ENCODE measurements at regions not wholly inside any gene's neighbourhood (a gene's known extent, or its start where the extent isn't known, plus 50 kb on each side); places are given as distances from the start of the nearest gene placed in this dataset.

- no peak for TF ChIP-seq CTCF (IDR thresholded peaks at IDR 0.05; ENCODE audit: extremely low read depth, low read depth, low read length)
- Histone ChIP-seq H3K4me1 (ENCODE audit: insufficient read depth, low read length) (no peaks in the 10 kb centered on the region), H3K9me3 (ENCODE audit: low read depth, low read length) (peaks cover 3% of the 10 kb centered on the region), H3K4me2 (ENCODE audit: insufficient read depth, low read length) (no peak overlapping the region), H4K20me1 (ENCODE audit: insufficient read depth, low read length) (no peaks in the 10 kb centered on the region), H3K27me3 (ENCODE audit: insufficient read depth, low read length) (no peaks in the 10 kb centered on the region), H2AFZ (ENCODE audit: low read length) (no peak overlapping the region), H3K79me2 (ENCODE audit: insufficient read depth, low read length) (no peaks in the 10 kb centered on the region), H3K4me3 (ENCODE audit: insufficient read depth, low read length) (no peak overlapping the region), H3K27ac (ENCODE audit: low read depth, low read length) (no peak overlapping the region), H3K36me3 (ENCODE audit: insufficient read depth, low read length) (no peaks in the 10 kb centered on the region)
- DNase-seq (ENCODE audit: insufficient read length, low spot score, missing footprints) = no peak
These were observed 94.8 kb downstream of the RMI2 start for GRCh38 chr16:11439790-11440656.

GRCh38 chr16:11440657-11441012 lies 95.4 kb downstream of the RMI2 start:
- peaks cover 3% of the 10 kb centered on the region for H3K9me3 ChIP-seq (ENCODE audit: low read depth, low read length)
- H3K27me3 ChIP-seq (ENCODE audit: insufficient read depth, low read length) = no peaks in the 10 kb centered on the region
- no peak overlapping the region for H2AFZ ChIP-seq (ENCODE audit: low read length)
- no peak overlapping the region for H3K4me2 ChIP-seq (ENCODE audit: insufficient read depth, low read length)
- no peaks in the 10 kb centered on the region for H4K20me1 ChIP-seq (ENCODE audit: insufficient read depth, low read length)
- H3K4me3 ChIP-seq (ENCODE audit: insufficient read depth, low read length) = no peak overlapping the region
- no peaks in the 10 kb centered on the region for H3K79me2 ChIP-seq (ENCODE audit: insufficient read depth, low read length)
- H3K4me1 ChIP-seq (ENCODE audit: insufficient read depth, low read length) = no peaks in the 10 kb centered on the region
- DNase-seq (ENCODE audit: insufficient read length, low spot score, missing footprints) = peak; percentile 52
- no peaks in the 10 kb centered on the region for H3K36me3 ChIP-seq (ENCODE audit: insufficient read depth, low read length)
- H3K27ac ChIP-seq (ENCODE audit: low read depth, low read length) = no peak overlapping the region
- TF ChIP-seq CTCF (IDR thresholded peaks at IDR 0.05; ENCODE audit: extremely low read depth, low read depth, low read length) = no peak

- no peaks in the 10 kb centered on the region for H3K79me2 ChIP-seq (ENCODE audit: insufficient read depth, low read length)
- no peak for TF ChIP-seq CTCF (IDR thresholded peaks at IDR 0.05; ENCODE audit: extremely low read depth, low read depth, low read length)
- no peak overlapping the region for H3K4me3 ChIP-seq (ENCODE audit: insufficient read depth, low read length)
- H3K27ac ChIP-seq (ENCODE audit: low read depth, low read length) = no peak overlapping the region
- H4K20me1 ChIP-seq (ENCODE audit: insufficient read depth, low read length) = no peaks in the 10 kb centered on the region
- no peak overlapping the region for H2AFZ ChIP-seq (ENCODE audit: low read length)
- no peaks in the 10 kb centered on the region for H3K4me1 ChIP-seq (ENCODE audit: insufficient read depth, low read length)
- no peaks in the 10 kb centered on the region for H3K9me3 ChIP-seq (ENCODE audit: low read depth, low read length)
- peaks cover 3% of the 10 kb centered on the region for H3K27me3 ChIP-seq (ENCODE audit: insufficient read depth, low read length)
- H3K36me3 ChIP-seq (ENCODE audit: insufficient read depth, low read length) = no peaks in the 10 kb centered on the region
- no peak for DNase-seq (ENCODE audit: insufficient read length, low spot score, missing footprints)
- H3K4me2 ChIP-seq (ENCODE audit: insufficient read depth, low read length) = no peak overlapping the region
These were observed 100.2 kb downstream of the RMI2 start for GRCh38 chr16:11445486-11445885.

- TF ChIP-seq CTCF (IDR thresholded peaks at IDR 0.05; ENCODE audit: extremely low read depth, low read depth, low read length) = no peak
These were observed 101.4 kb downstream of the RMI2 start for GRCh38 chr16:11446566-11447119.

More at GRCh38 chr16:11446566-11447119, 101.4 kb downstream of the RMI2 start:
- Histone ChIP-seq H3K4me1 (ENCODE audit: insufficient read depth, low read length) (no peaks in the 10 kb centered on the region), H3K4me3 (ENCODE audit: insufficient read depth, low read length) (no peak overlapping the region), H3K36me3 (ENCODE audit: insufficient read depth, low read length) (no peaks in the 10 kb centered on the region), H3K4me2 (ENCODE audit: insufficient read depth, low read length) (no peak overlapping the region), H3K27me3 (ENCODE audit: insufficient read depth, low read length) (peaks cover 7% of the 10 kb centered on the region), H3K9me3 (ENCODE audit: low read depth, low read length) (no peaks in the 10 kb centered on the region), H3K79me2 (ENCODE audit: insufficient read depth, low read length) (no peaks in the 10 kb centered on the region), H3K27ac (ENCODE audit: low read depth, low read length) (no peak overlapping the region), H2AFZ (ENCODE audit: low read length) (no peak overlapping the region), H4K20me1 (ENCODE audit: insufficient read depth, low read length) (no peaks in the 10 kb centered on the region)
- DNase-seq (ENCODE audit: insufficient read length, low spot score, missing footprints) = no peak
